ENCODE measurements at regions not wholly inside any gene's neighbourhood (a gene's known extent, or its start where the extent isn't known, plus 50 kb on each side); places are given as distances from the start of the nearest gene placed in this dataset.

- Mint-ChIP-seq H3K27me3 (ENCODE audit: insufficient read depth) (no peaks in the 10 kb centered on the region), H3K9me3 (no peaks in the 10 kb centered on the region), H3K27ac (no peak overlapping the region), H3K36me3 (ENCODE audit: low read depth) (no peaks in the 10 kb centered on the region), H3K4me1 (peaks cover 7% of the 10 kb centered on the region), H3K4me3 (no peak overlapping the region)
- peak; percentile 28 for TF ChIP-seq CTCF (conservative IDR thresholded peaks at IDR 0.05)
- no peak overlapping the region for H3K9ac ChIP-seq (ENCODE audit: extremely low read depth, low read length, poor library complexity, severe bottlenecking)
- no peaks in the 10 kb centered on the region for H3K27me3 ChIP-seq (ENCODE audit: control insufficient read depth, insufficient read depth, low read length, poor library complexity, severe bottlenecking)
- no peak overlapping the region for H3K27ac ChIP-seq (ENCODE audit: low read depth, low read length)
- no peak overlapping the region for H3K4me3 ChIP-seq (ENCODE audit: low read length)
- no peaks in the 10 kb centered on the region for H3K36me3 ChIP-seq (ENCODE audit: control insufficient read depth, insufficient read depth, low read length)
- DNase-seq = peak; percentile 55
- no peaks in the 10 kb centered on the region for H3K4me1 ChIP-seq (ENCODE audit: control insufficient read depth, insufficient read depth, low read length)
- H3K9me3 ChIP-seq (ENCODE audit: control insufficient read depth, low read length) = no peaks in the 10 kb centered on the region
- WGBS, 2 experiments (ENCODE audit: insufficient coverage in 1 of 2, insufficient read length in 1 of 2) = 100% methylated on average over 2 of the region's 2 CpGs; no CpG with 5 or more reads in 1 of the 2 experiments
Observed at GRCh38 chr4:166577639-166578038, 656.7 kb downstream of the SPOCK3 start.

- Histone ChIP-seq H3K4me1 (ENCODE audit: control insufficient read depth, insufficient read depth, low read length) (no peaks in the 10 kb centered on the region), H3K27ac (ENCODE audit: low read depth, low read length) (no peak overlapping the region), H3K36me3 (ENCODE audit: control insufficient read depth, insufficient read depth, low read length) (no peaks in the 10 kb centered on the region), H3K27me3 (ENCODE audit: control insufficient read depth, insufficient read depth, low read length, poor library complexity, severe bottlenecking) (no peaks in the 10 kb centered on the region), H3K9me3 (ENCODE audit: control insufficient read depth, low read length) (no peaks in the 10 kb centered on the region), H3K9ac (ENCODE audit: extremely low read depth, low read length, poor library complexity, severe bottlenecking) (no peak overlapping the region), H3K4me3 (ENCODE audit: low read length) (no peak overlapping the region)
- no peak overlapping the region for H3K4me3 Mint-ChIP-seq
- H3K27me3 Mint-ChIP-seq (ENCODE audit: insufficient read depth) = no peaks in the 10 kb centered on the region
- H3K36me3 Mint-ChIP-seq (ENCODE audit: low read depth) = no peaks in the 10 kb centered on the region
- no peaks in the 10 kb centered on the region for H3K9me3 Mint-ChIP-seq
- no peak overlapping the region for H3K27ac Mint-ChIP-seq
- TF ChIP-seq CTCF (conservative IDR thresholded peaks at IDR 0.05) = no peak
- DNase-seq = no peak
- peaks cover 9% of the 10 kb centered on the region for H3K4me1 Mint-ChIP-seq
- WGBS, 2 experiments (ENCODE audit: insufficient coverage in 1 of 2, insufficient read length in 1 of 2) = 90 to 94% methylated on average over 2 to 3 of the region's 3 CpGs
Observed at GRCh38 chr4:166585491-166585890, 648.8 kb downstream of the SPOCK3 start.

GRCh38 chr4:166594326-166594946 is 639.9 kb downstream of the SPOCK3 start:
- Mint-ChIP-seq H3K9me3 (no peaks in the 10 kb centered on the region), H3K36me3 (ENCODE audit: low read depth) (no peaks in the 10 kb centered on the region), H3K27me3 (ENCODE audit: insufficient read depth) (no peaks in the 10 kb centered on the region), H3K4me3 (no peak overlapping the region), H3K4me1 (peaks cover 8% of the 10 kb centered on the region), H3K27ac (no peak overlapping the region)
- DNase-seq = peak; percentile 85
- H3K27me3 ChIP-seq (ENCODE audit: control insufficient read depth, insufficient read depth, low read length, poor library complexity, severe bottlenecking) = no peaks in the 10 kb centered on the region
- no peak overlapping the region for H3K27ac ChIP-seq (ENCODE audit: low read depth, low read length)
- H3K4me3 ChIP-seq (ENCODE audit: low read length) = no peak overlapping the region
- WGBS, 2 experiments (ENCODE audit: insufficient coverage in 1 of 2, insufficient read length in 1 of 2) = no CpG with 5 or more reads among the region's 1 CpG
- TF ChIP-seq CTCF (conservative IDR thresholded peaks at IDR 0.05) = peak; percentile 91
- H3K9ac ChIP-seq (ENCODE audit: extremely low read depth, low read length, poor library complexity, severe bottlenecking) = no peak overlapping the region
- H3K36me3 ChIP-seq (ENCODE audit: control insufficient read depth, insufficient read depth, low read length) = no peaks in the 10 kb centered on the region
- no peaks in the 10 kb centered on the region for H3K9me3 ChIP-seq (ENCODE audit: control insufficient read depth, low read length)
- H3K4me1 ChIP-seq (ENCODE audit: control insufficient read depth, insufficient read depth, low read length) = no peaks in the 10 kb centered on the region

Measured in endodermal cell (in vitro differentiated cells).